Ascending aorta (tissue), 2 donors: ENCODE measurements at regions not wholly inside any gene's neighbourhood (a gene's known extent, or its start where the extent isn't known, plus 50 kb on each side); places are given as distances from the start of the nearest gene placed in this dataset.

Source experiments
- DNase-seq, 2 donors: peaks; one replicate each; pipeline ENCODE4 v3.0.0-alpha.2; 2019; ENCODE audit warnings: low spot score in 2 of 2
- H3K27ac ChIP-seq, 2 donors: fragments of 200-600 bp; sonication (generic); one replicate each; pipeline ENCODE4 v1.5.1; 2016 to 2017; ENCODE audit warnings: mild to moderate bottlenecking in 1 of 2
- H3K27me3 ChIP-seq: fragments of 200-600 bp; sonication (generic); one replicate; pipeline ENCODE4 v1.5.1; 2017
- H3K36me3 ChIP-seq, 2 donors: fragments of 200-600 bp; sonication (generic); one replicate each; pipeline ENCODE4 v1.5.1; 2016
- H3K4me1 ChIP-seq, 2 donors: fragments of 200-600 bp; sonication (generic); one replicate each; pipeline ENCODE4 v1.5.1; 2016 to 2017; ENCODE audit warnings: mild to moderate bottlenecking in 1 of 2
- H3K4me3 ChIP-seq, 2 donors: fragments of 200-600 bp; sonication (generic); one replicate each; pipeline ENCODE4 v1.5.1; 2016 to 2017; ENCODE audit warnings: mild to moderate bottlenecking in 1 of 2
- H3K9me3 ChIP-seq, 2 donors: fragments of 200-600 bp; sonication (generic); one replicate each; pipeline ENCODE4 v1.5.1; 2016
- CTCF ChIP-seq, 3 experiments: fragments of 200-600 bp in 2 of 3; fragments of 450-650 bp in 1 of 3; sonication (generic) in 2 of 3; IDR thresholded peaks; one replicate each; pipeline ENCODE4 v1.5.1; 2016 to 2019; ENCODE audit warnings: antibody characterized with exemption in 3 of 3, mild to moderate bottlenecking in 1 of 3, moderate library complexity in 1 of 3
- intact Hi-C: fragments of 100-400 bp; cut with DNase I; formaldehyde crosslinking; loops from one replicate; pipeline ENCODE4 v1.15.1; 2023

GRCh38 chr20:40933758-40934157, 94.9 kb upstream of the TOP1 start:
- DNase-seq: no peak
- no peak overlapping the region for H3K27ac ChIP-seq
- H3K9me3 ChIP-seq: no peaks in the 10 kb centered on the region
- H3K27me3 ChIP-seq: no peaks in the 10 kb centered on the region
- H3K36me3 ChIP-seq: no peaks in the 10 kb centered on the region
- intact Hi-C loops: no loop called here
- no peak for TF ChIP-seq CTCF (IDR thresholded peaks at IDR 0.05)
- no peaks in the 10 kb centered on the region for H3K4me1 ChIP-seq
- no peak overlapping the region for H3K4me3 ChIP-seq

GRCh38 chr20:40938020-40938419, 90.6 kb upstream of the TOP1 start:
- Histone ChIP-seq H3K27ac (no peak overlapping the region), H3K4me1 (no peaks in the 10 kb centered on the region), H3K27me3 (no peaks in the 10 kb centered on the region), H3K4me3 (no peak overlapping the region), H3K9me3 (no peaks in the 10 kb centered on the region), H3K36me3 (no peaks in the 10 kb centered on the region)
- intact Hi-C loops: no loop called here
- TF ChIP-seq CTCF (IDR thresholded peaks at IDR 0.05): no peak
- no peak for DNase-seq

GRCh38 chr20:40939667-40940066, 89.0 kb upstream of the TOP1 start:
- intact Hi-C loops: no loop called here
- H3K36me3 ChIP-seq: no peaks in the 10 kb centered on the region
- no peaks in the 10 kb centered on the region for H3K4me1 ChIP-seq
- no peak overlapping the region for H3K4me3 ChIP-seq
- no peaks in the 10 kb centered on the region for H3K9me3 ChIP-seq
- no peak for TF ChIP-seq CTCF (IDR thresholded peaks at IDR 0.05)
- H3K27ac ChIP-seq: no peak overlapping the region
- DNase-seq: no peak
- no peaks in the 10 kb centered on the region for H3K27me3 ChIP-seq

- no peaks in the 10 kb centered on the region for H3K9me3 ChIP-seq
- H3K27ac ChIP-seq: no peak overlapping the region
- no peaks in the 10 kb centered on the region for H3K27me3 ChIP-seq
- DNase-seq: no peak
- H3K36me3 ChIP-seq: no peaks in the 10 kb centered on the region
- no peak for TF ChIP-seq CTCF (IDR thresholded peaks at IDR 0.05)
- no peak overlapping the region for H3K4me3 ChIP-seq
- no peaks in the 10 kb centered on the region for H3K4me1 ChIP-seq
- intact Hi-C loops: no loop called here
Observed at GRCh38 chr20:40941133-40941610, 87.5 kb upstream of the TOP1 start.

- intact Hi-C loops: no loop called here
- DNase-seq: no peak
- no peak for TF ChIP-seq CTCF (IDR thresholded peaks at IDR 0.05)
- Histone ChIP-seq H3K4me3 (no peak overlapping the region), H3K9me3 (no peaks in the 10 kb centered on the region), H3K36me3 (no peaks in the 10 kb centered on the region), H3K27ac (no peak overlapping the region), H3K27me3 (no peaks in the 10 kb centered on the region), H3K4me1 (no peaks in the 10 kb centered on the region)
Observed at GRCh38 chr20:40942006-40942405, 86.6 kb upstream of the TOP1 start.

- H3K9me3 ChIP-seq: no peaks in the 10 kb centered on the region
- no peaks in the 10 kb centered on the region for H3K36me3 ChIP-seq
- no peaks in the 10 kb centered on the region for H3K27me3 ChIP-seq
- no peak for DNase-seq
- intact Hi-C loops: no loop called here
- no peak overlapping the region for H3K4me3 ChIP-seq
- H3K4me1 ChIP-seq: no peaks in the 10 kb centered on the region
- TF ChIP-seq CTCF (IDR thresholded peaks at IDR 0.05): no peak
- H3K27ac ChIP-seq: no peak overlapping the region
Observed at GRCh38 chr20:40942775-40943174, 85.8 kb upstream of the TOP1 start.
